ENCODE measurements at regions not wholly inside any gene's neighbourhood (a gene's known extent, or its start where the extent isn't known, plus 50 kb on each side); places are given as distances from the start of the nearest gene placed in this dataset.

- DNase-seq, result no peak
These were observed 433.7 kb upstream of the MGMT start for GRCh38 chr10:129033340-129033739.

DNA sequence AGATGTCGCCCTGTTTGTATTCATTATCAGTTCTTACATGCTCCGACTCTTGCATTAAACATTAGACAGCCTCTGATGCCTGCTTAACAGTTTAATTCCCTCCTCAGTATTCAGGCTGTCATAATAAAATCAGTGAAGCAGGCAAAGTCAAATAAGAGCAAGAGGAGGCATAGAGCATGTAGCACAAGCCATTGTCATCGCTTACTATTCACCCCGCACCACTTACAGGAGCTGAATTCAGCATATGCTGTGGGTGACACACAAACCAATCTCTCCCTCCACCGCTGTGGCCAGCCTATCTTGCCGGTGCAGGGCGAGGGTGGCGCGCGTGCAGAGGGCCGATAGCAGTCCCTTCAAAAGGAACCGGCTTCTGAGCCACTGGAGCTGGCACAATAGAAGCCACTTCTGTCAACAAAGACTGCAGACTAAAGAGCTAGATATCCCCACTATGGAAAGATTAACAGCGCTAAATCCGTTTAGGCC is 433.2 kb upstream of the MGMT start:
- no peak for DNase-seq

GRCh38 chr10:129035052-129035827 is 431.8 kb upstream of the MGMT start:
- no peak for DNase-seq

- no peak for DNase-seq
These were observed 428.5 kb upstream of the MGMT start for GRCh38 chr10:129038522-129038921.

GRCh38 chr10:129039406-129040370 is 427.4 kb upstream of the MGMT start:
- DNase-seq, result no peak

- DNase-seq, result no peak
These were observed 426.7 kb upstream of the MGMT start for GRCh38 chr10:129040377-129040776.

DNA sequence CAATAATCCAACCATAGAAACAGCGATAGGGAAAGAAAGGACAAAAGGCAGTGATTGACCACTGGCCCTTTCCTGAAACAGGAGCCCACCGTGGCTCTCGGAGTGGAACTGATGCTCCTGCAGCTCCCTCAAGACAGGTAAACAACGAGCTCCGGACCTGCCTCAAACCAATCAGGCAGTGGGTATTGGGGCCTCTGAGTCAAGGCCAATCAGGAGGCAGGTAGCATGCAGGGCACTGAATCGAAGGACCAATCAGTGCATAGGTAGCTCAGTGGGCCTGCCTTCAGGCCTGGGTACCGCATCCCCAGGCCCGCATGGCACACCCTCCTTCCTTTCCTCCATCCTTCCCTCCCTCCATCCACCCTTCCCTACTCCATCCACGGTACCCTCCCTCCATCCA is 425.1 kb upstream of the MGMT start:
- no peak for DNase-seq

GRCh38 chr10:129042776-129043595 is 424.1 kb upstream of the MGMT start:
- DNase-seq, result no peak

DNA sequence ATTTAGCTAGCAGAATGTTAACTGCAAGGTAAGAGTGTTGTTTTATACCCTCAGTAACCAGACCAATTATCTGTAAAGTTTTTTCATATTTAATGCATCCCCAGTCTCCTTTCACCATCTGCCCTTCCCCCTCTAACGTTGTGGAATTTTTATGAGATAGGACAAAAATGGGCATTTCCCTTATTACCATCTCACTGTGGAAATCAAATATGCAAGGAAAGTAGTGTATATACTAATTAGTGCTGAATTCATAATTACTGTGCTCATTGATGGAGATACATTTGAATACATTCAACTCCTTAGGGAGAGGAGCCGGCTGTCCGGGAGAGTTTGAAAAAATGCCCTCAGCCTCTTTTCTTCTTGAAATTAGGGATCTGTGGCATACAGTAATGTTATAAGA is 423.4 kb upstream of the MGMT start:
- no peak for DNase-seq

DNA sequence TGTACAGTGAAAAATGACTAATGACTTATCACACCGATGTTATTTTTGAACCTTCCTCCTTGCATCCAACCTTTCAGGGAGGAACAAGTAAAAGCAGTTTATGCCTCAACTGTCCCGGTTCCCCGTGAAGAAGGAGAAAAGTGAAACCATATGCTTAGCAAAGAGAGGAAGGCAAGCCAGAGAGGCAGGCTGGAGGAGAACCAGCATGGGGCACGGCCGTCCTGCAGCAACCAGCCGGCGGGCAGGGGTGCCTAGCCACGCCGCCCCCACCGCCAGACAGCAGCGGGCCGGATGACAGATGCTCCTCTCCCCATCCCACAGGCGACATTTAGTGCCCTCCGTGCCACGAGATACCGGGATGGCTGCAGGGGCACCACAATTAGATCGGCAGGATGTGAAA is 421.4 kb upstream of the MGMT start:
- DNase-seq, result no peak

GRCh38 chr10:129046065-129046681 is 420.9 kb upstream of the MGMT start:
- DNase-seq, result no peak

DNA sequence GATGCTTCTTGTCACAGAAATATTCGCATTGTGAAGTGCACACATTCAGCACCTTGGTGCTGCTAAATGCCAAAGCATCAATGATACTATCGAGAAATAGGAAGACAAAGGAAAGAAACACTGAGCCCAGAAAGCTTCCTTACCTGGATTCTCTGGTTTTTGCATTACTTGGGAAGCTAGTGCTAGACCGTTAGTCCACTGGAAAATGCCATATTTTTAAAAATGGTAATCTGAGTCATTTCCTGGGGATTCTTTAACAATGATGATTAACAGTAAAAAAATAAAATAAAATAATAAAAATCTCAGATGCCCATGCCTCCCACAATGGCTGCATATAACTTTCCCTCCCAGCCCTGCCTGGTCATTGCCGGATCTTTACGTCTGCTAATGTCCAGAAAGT is 420.1 kb upstream of the MGMT start:
- no peak for DNase-seq

- no peak for DNase-seq
These were observed 419.4 kb upstream of the MGMT start for GRCh38 chr10:129047600-129047999.

- DNase-seq, result no peak
These were observed 418.5 kb upstream of the MGMT start for GRCh38 chr10:129048513-129048912.

- DNase-seq, result no peak
These were observed 417.5 kb upstream of the MGMT start for GRCh38 chr10:129049501-129049900.

- no peak for DNase-seq
These were observed 411.8 kb upstream of the MGMT start for GRCh38 chr10:129055225-129055624.

GRCh38 chr10:129055986-129056385 is 411.1 kb upstream of the MGMT start:
- no peak for DNase-seq

GRCh38 chr10:129056734-129057689 is 410.0 kb upstream of the MGMT start:
- no peak for DNase-seq

DNA sequence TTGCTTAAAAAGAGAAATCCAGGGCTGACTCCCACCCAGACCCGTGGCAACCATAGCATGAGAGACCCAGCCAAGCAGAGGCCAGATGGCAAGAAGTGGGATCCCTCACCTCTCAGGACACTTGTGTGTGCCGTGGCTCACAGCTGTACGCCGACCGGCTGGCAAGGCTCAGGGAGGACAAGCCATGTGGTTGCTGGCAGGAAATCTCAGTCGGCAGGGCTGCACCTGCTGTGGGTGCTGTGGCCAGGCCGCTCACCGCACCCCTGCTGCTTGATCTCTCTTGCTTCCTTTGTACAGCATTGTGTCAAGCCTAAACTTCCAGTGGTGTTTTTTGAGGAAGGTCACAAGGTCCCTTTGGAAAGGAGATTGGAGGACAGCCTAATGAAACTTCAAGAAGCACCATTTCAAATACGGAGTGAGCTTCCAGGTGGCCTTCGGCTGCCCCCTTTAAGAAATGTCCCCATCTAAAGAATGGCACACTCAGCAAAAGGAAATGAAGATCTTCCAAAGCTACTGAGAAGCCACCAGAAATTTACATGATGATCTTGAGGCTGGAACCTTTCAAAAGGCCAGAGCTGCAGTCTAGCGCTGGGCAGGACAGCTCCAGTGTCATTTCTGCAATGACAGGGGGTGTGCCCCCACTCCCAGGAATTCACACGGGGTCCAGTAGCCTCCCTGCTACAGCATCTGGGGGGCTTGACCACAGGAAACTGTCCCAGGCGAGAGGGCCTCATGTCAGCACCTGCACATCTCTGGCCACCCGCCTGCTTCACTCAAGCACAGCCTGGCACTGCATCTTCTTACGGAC is 409.0 kb upstream of the MGMT start:
- DNase-seq, result no peak

DNA sequence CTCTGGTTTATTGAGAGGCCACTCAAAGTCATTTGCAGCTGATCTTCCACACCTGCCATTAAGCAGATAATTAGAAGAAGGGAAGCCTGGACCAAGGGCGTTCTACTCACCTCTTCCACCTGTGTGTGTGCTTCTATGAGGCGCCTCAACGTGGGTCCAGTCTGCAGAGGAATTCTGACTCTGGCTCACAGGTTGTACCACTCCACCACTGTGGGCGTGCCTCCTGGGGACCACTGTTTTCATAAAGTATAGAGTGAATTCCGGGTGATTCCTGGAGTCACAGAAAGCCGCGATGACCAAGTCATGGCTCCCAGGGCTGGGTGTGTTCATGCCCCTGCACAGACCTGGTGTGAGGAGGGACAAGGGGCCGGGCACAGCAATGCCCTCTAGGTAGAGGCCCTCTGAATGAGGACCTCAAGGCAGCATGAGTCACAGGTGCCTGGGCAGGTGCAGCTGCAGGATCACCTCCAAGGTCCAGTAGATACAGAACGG is 408.3 kb upstream of the MGMT start:
- DNase-seq, result no peak
